ENCODE measurements at regions not wholly inside any gene's neighbourhood (a gene's known extent, or its start where the extent isn't known, plus 50 kb on each side); places are given as distances from the start of the nearest gene placed in this dataset.
"Not testable (repeated sequence)": the region's sequence is repeated elsewhere in the genome, so short reads cannot be mapped to it uniquely, and the experiment has no call there.

- TF ChIP-seq CTCF (IDR thresholded peaks at IDR 0.05; ENCODE audit: low read depth, low read length, missing input control); ATF3 (IDR thresholded peaks at IDR 0.05); MAX (IDR thresholded peaks at IDR 0.05); RAD21 (IDR thresholded peaks at IDR 0.05); EGR1 (IDR thresholded peaks at IDR 0.05; ENCODE audit: low read depth in 2 of 2): not testable (repeated sequence)
Measured at GRCh38 chr5:123698937-123699336, 187.0 kb downstream of the CSNK1G3 start.
